AML-193 (cell line): ENCODE measurements at regions not wholly inside any gene's neighbourhood (a gene's known extent, or its start where the extent isn't known, plus 50 kb on each side); places are given as distances from the start of the nearest gene placed in this dataset.

Experiments used
- DNase-seq, 2 experiments: peaks; one replicate each; lab custom pipeline; 2025; lab: John Stamatoyannopoulos, UW

GRCh38 chr1:168782559-168783116, 53.6 kb upstream of the DPT start:
- no peak for DNase-seq

DNA sequence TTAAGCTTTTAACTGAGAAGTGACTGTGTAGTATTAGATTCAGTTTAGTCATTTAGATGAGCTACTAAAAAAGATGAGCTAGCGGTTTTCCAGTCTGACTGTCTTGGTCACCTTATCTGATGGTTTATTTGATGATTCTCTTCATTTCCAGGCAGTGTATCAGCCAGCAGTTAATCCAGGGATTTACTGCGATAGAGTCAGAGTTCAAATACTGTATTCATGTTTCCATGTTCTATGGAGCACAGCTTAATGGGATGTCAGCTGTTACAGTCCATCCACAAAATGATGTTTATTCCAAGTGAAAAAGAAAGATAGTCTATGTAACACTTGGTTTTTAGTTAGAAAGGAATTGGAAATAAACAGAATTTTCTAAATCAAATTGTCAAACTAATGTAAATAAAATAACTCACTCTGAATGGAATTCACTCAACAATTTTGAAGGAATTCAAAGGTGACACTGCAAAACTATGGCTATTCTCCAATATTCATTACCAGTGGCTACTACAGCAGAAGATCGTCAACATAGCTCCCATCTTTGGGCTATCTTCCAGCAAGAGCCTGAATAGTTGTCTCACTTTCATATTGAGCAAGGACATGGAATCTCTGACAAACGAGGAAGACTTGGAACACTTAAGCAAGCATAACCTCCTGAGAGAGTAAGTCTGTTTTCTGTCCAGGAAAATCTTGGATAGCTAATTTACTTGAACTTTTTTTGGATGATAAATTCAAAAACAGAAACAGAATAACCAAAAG, 54.6 kb upstream of the DPT start:
- no peak for DNase-seq

- DNase-seq = no peak
Observed at GRCh38 chr1:168786476-168787330, 57.7 kb upstream of the DPT start.

- no peak for DNase-seq
Observed at GRCh38 chr1:168788258-168788657, 59.3 kb upstream of the DPT start.

DNA sequence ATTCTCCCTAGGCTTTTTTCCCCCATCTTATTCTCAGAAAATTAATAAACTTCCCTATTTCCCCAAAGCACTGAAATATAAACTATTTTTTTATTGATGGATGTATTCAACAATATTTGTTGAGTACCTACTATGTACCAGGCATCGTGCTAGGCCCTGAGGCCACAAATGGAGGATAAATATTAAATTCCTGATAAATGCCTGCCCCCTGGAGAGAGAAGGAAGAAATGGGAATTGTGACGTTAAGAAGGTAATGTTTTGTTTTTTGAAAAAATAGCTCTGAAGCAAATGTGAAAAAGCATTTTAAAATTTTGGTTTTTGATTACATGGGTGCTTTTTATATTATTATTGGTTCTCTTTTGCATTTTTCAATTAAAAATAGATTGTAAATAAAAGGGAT, 60.5 kb upstream of the DPT start:
- no peak for DNase-seq

- no peak for DNase-seq
Observed at GRCh38 chr1:168792142-168792541, 63.1 kb upstream of the DPT start.

DNA sequence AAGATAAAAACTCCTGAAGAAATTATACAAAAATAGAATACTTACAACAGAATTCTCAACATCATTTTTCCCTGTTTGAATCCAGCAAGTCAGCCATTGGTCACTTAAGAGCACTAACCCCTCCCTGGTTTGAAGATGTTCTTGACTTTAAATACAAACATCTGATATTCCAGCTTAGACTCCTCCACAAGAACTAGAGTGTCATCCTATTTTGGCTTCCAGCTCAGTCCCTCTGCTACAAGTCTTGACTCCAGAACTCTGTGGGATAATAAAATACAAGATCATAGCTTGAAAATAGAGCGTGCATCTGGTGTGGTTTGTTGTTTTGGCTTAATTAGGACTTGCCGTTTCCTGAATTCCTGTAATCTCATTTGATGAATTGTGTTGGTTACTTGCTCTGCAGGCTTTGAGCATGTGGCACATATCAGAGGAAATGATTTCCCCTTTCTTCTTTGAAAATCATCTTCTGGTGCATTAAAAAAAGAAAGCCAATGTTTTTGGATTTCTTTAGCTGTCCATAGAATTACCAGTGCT, 63.7 kb upstream of the DPT start:
- no peak for DNase-seq

- no peak for DNase-seq
Observed at GRCh38 chr1:168794057-168794456, 65.1 kb upstream of the DPT start.

GRCh38 chr1:168795681-168796080, 66.7 kb upstream of the DPT start:
- no peak for DNase-seq

DNA sequence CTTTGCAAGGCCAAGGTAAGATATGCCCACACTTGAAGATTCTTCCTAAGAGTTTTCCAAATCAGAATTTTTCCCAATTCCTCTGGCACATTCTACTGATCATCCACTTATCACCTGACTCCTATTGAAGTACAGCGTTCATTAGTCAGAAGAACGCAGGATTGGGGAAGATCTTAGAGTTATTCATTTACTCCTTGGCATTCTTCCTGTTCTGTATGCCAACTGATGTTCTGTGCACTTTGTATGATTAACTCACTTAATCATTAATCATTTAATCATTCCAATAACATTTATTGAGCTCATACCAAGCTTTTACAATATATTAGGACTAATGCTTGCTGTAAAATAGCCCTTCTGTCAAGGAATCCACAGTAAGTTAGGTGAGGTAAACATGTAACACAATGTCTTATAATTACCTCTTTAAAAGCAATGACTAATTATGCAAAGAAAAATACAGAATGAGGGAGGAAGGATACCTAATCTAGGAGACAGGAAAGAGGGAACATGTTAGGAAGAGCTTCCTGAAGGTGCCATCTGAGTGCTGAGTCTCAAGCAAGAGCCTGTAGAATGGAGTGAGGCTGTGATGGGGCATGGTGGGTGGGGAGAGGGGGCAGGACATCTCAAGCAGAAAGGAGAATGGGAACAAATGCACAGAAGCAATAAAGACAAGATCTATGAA, 71.1 kb upstream of the DPT start:
- DNase-seq = no peak

DNA sequence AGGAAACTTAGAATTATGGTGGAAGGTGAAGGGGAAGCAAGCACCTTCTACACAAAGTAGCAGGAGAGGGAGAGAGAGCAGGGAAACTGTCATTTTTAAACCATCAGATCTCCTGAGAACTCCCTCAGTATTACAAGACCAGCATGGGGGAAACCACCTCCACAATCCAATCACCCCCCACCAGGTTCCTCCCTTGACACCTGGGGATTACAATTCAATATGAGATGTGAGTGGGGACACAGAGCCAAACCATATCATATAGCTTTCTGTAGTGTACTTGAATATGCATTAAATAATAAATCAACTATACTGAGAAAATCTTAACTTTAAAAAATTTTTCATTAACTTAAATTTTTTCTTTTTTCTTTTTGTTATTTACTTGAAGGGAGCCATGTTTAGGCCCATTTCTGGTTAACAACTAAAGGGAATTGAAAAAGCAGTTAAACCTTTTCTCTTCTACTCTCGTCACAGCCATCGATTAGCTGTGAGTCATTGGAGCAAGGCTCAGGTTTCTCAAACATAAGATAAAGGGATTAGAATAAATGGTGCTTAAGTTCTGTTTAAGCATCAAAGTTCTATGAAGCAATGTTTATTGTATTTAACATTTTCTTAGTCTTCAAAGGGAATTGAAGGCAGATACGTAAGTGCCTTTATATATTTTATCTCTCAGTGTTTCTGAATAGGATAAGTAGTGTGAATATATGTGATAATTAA, 72.2 kb upstream of the DPT start:
- no peak for DNase-seq

- no peak for DNase-seq
Observed at GRCh38 chr1:168803806-168804510, 75.0 kb upstream of the DPT start.

DNA sequence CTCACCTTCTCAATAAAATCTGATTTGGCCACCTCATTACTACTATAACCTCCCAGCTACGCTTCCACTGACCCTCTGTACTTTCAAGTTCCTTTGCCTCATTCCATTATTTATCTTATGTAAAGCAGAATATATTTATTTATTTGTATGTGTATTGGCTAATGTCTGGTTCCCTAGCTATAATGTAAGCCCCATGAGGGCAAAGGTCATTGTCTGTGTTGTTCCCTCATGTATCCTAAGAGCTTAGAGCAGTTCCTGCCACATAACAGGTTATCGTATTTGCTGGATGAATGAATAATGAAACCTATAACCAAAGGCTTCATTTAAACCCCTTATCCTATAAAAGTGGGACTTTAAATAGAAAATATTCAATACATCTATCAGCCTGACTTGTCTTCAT, 77.9 kb upstream of the DPT start:
- DNase-seq = no peak

DNA sequence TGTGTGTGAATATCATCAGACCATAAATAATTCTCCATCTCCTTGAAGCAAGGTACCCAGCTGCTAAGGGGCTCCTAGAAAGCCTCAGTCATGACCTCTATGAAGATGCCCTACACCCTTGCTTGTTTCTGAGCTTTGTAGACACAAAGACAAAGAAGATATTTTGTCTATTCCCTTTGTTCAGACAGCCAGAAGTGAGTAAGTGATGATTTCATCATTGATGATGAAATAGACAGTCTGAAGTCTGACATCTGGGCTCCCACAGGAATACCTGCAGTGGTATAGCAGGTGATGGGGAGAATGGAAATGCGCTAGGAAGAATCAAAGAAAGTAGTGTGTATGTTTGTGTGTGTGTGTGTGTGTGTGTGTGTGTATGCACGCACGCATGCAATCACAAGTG, 82.2 kb upstream of the DPT start:
- no peak for DNase-seq

DNA sequence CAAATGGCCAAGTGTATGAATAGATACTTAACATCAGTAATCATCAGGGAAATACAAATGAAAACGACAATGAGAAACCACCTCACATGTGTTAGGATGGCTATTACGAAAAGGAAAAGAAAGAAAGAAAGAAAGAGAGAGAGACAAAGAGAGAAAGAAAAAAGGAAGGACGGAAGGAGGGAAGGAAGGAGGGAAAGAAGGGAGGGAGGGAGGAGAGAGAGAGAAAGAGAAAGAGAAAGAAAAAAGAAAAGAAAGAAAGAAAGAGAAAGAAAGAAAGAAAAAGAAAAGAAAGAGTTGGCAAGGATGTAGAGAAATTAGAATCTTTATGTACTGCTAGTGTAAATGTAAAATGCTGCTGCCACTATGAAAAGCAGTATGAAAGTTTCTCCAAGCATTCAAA, 90.7 kb upstream of the DPT start:
- DNase-seq = no peak

DNA sequence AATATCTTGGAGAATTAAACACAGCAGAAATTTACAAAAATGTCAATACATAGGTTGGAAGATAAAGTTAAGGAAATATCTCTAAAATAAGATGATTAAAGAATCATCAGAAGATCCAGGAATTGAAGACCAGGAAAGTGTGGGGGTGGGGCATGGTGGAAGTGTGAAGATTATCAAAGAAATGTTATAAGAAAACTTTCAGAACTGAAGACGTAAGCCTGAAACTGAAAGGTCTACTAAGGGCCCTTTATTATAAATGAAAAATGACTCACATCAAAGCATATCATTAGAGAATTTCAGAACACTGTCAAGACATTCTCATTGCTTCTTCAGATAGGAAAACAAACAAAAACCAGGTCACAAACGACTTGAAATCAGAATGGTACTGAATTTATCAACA, 92.4 kb upstream of the DPT start:
- no peak for DNase-seq

GRCh38 chr1:168822911-168823310, 93.9 kb upstream of the DPT start:
- no peak for DNase-seq

- no peak for DNase-seq
Observed at GRCh38 chr1:168823988-168824387, 95.0 kb upstream of the DPT start.

- no peak for DNase-seq
Observed at GRCh38 chr1:168824418-168825065, 95.5 kb upstream of the DPT start.

GRCh38 chr1:168825129-168825528, 96.1 kb upstream of the DPT start:
- no peak for DNase-seq

GRCh38 chr1:168825820-168826219, 96.8 kb upstream of the DPT start:
- DNase-seq = no peak
